Smooth muscle cell (in vitro differentiated cells): ENCODE measurements at regions not wholly inside any gene's neighbourhood (a gene's known extent, or its start where the extent isn't known, plus 50 kb on each side); places are given as distances from the start of the nearest gene placed in this dataset.

ENCODE experiments used
- DNase-seq: peaks from one replicate; lab custom pipeline; 2025; ENCODE audit not compliant: unreplicated experiment; lab: John Stamatoyannopoulos, UW
- H2AFZ ChIP-seq: fragments of 200-600 bp; sonication (generic); 2 replicates; pipeline ENCODE4 v1.6.0; 2016; ENCODE audit warnings: antibody characterized with exemption, low read depth, mild to moderate bottlenecking
- H3F3A ChIP-seq: fragments of 200-600 bp; sonication (generic); 2 replicates; pipeline ENCODE4 v1.6.0; 2017; ENCODE audit warnings: antibody characterized with exemption, low read depth
- H3K27ac ChIP-seq: fragments of 200-600 bp; sonication (generic); 2 replicates; pipeline ENCODE4 v1.5.1; 2016; ENCODE audit warnings: low read depth, mild to moderate bottlenecking
- H3K27me3 ChIP-seq: fragments of 200-600 bp; sonication (generic); 2 replicates; pipeline ENCODE4 v1.6.1; 2016; ENCODE audit warnings: low read depth, mild to moderate bottlenecking
- H3K36me3 ChIP-seq: fragments of 200-600 bp; sonication (generic); 2 replicates; pipeline ENCODE4 v1.5.1; 2016; ENCODE audit warnings: low read depth
- H3K4me1 ChIP-seq: fragments of 200-600 bp; sonication (generic); 2 replicates; pipeline ENCODE4 v1.5.1; 2016; ENCODE audit warnings: low read depth
- H3K4me2 ChIP-seq: fragments of 200-600 bp; sonication (generic); 2 replicates; pipeline ENCODE4 v1.6.0; 2016; ENCODE audit warnings: mild to moderate bottlenecking
- H3K4me3 ChIP-seq: fragments of 200-600 bp; sonication (generic); 2 replicates; pipeline ENCODE4 v1.5.1; 2016; ENCODE audit warnings: mild to moderate bottlenecking
- H3K79me2 ChIP-seq: fragments of 200-600 bp; sonication (generic); 2 replicates; pipeline ENCODE4 v1.6.0; 2016; ENCODE audit warnings: low read depth, mild to moderate bottlenecking
- H3K9ac ChIP-seq: fragments of 200-600 bp; sonication (generic); 2 replicates; pipeline ENCODE4 v1.6.0; 2016; ENCODE audit warnings: low read depth
- H3K9me3 ChIP-seq: fragments of 200-600 bp; sonication (generic); replicated peaks from 2 replicates; pipeline ENCODE4 v1.5.1; 2016; ENCODE audit warnings: low read depth
- H4K20me1 ChIP-seq: fragments of 200-600 bp; sonication (generic); 2 replicates; pipeline ENCODE4 v1.6.0; 2016; ENCODE audit warnings: low read depth
- WGBS: methylation state at CpG from one replicate; pipeline ENCODE4 v1.1.7; 2016; ENCODE audit warnings: low lambda C conversion rate; 5-methylcytosine and 5-hydroxymethylcytosine counted together
- TF ChIP-seq, protein P1 (sequence below): fragments of 200-600 bp; sonication (generic); IDR thresholded peaks from 2 replicates; pipeline ENCODE4 v1.5.1; 2017; ENCODE audit warnings: borderline replicate concordance, mild to moderate bottlenecking, antibody characterized with exemption; ENCODE audit not compliant: insufficient read depth, poor library complexity, severe bottlenecking

DNA sequence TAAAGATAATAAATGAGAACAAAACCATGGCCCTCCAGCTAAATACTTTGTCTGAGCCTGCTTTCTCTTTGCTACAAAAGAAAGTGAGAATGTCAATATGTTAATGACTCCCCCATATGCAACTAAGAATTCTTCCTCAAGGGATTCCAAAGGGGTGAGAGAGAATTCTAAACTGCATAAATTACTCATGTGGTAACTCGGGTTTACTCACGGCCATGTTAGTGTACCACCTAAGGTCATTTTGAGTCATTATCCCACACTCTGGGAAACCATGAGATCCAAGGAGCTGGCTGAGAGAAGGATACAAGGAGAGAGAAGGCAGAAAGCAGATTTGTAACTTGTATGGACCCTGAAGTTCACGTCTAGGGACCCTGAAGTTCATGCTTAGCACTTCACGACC lies 190.3 kb downstream of the DHX15 start:
- WGBS: 55% methylated on average over 4 of the region's 4 CpGs
- Histone ChIP-seq H3K79me2 (no peaks in the 10 kb centered on the region), H2AFZ (peak overlapping the region; percentile 29), H3K36me3 (no peaks in the 10 kb centered on the region), H3K4me2 (no peak overlapping the region), H3F3A (no peaks in the 10 kb centered on the region), H3K4me1 (peaks cover 4% of the 10 kb centered on the region), H3K27ac (no peak overlapping the region), H3K9me3 (no peaks in the 10 kb centered on the region), H3K27me3 (no peaks in the 10 kb centered on the region), H3K9ac (no peak overlapping the region), H4K20me1 (no peaks in the 10 kb centered on the region), H3K4me3 (no peak overlapping the region)
- DNase-seq: no peak
- TF ChIP-seq, protein P1, sequence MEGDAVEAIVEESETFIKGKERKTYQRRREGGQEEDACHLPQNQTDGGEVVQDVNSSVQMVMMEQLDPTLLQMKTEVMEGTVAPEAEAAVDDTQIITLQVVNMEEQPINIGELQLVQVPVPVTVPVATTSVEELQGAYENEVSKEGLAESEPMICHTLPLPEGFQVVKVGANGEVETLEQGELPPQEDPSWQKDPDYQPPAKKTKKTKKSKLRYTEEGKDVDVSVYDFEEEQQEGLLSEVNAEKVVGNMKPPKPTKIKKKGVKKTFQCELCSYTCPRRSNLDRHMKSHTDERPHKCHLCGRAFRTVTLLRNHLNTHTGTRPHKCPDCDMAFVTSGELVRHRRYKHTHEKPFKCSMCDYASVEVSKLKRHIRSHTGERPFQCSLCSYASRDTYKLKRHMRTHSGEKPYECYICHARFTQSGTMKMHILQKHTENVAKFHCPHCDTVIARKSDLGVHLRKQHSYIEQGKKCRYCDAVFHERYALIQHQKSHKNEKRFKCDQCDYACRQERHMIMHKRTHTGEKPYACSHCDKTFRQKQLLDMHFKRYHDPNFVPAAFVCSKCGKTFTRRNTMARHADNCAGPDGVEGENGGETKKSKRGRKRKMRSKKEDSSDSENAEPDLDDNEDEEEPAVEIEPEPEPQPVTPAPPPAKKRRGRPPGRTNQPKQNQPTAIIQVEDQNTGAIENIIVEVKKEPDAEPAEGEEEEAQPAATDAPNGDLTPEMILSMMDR: no peak

DNA sequence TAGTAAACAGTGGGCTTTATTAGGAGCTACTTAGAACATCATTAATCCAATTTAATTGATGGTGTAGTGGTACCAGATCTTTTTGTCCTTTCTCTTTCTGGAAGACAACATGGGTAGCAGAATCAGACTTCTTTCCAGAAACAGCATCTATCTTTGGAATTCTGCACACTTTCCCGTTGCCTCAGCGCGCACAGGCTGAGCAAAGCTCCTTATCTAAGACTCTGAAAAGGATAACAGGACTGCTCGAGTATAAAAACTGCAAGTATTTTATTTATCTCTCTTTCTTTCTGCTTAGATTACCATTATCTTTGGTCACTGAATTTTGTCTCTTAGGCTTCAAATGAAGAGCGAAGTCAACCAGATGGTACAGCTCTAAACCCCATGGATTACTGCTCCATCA lies 191.7 kb downstream of the DHX15 start:
- Histone ChIP-seq H3K9me3 (no peaks in the 10 kb centered on the region), H3K4me3 (no peak overlapping the region), H3K79me2 (no peaks in the 10 kb centered on the region), H3K36me3 (no peaks in the 10 kb centered on the region), H3K4me1 (peaks cover 4% of the 10 kb centered on the region), H4K20me1 (no peaks in the 10 kb centered on the region), H3K27ac (no peak overlapping the region), H3F3A (no peaks in the 10 kb centered on the region), H3K4me2 (peak overlapping the region; percentile 8), H3K9ac (no peak overlapping the region), H3K27me3 (no peaks in the 10 kb centered on the region), H2AFZ (no peak overlapping the region)
- DNase-seq: no peak
- TF ChIP-seq, protein P1: no peak
- WGBS: 12% methylated on average over 5 of the region's 5 CpGs

DNA sequence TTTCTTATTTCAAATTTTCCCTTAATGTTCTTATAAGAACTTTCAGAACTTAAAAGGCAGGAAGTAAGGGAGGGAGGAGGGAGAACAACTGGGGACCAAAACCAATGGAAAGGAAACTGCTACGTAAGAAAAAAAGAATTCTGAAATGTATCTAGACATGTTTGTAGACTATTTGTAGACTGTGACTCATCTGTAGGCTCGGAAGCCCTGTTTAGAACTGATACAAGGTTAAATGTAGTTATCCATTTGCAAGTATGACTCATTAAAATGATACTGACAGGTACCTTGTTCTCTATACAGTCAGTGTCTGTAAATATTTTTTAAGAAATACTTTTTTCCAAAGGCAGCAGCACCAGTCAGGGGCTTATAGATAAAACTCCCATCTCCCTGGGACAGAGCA lies 202.0 kb downstream of the DHX15 start:
- Histone ChIP-seq H3K27ac (peak overlapping the region; percentile 61), H3K4me3 (no peak overlapping the region), H3K9me3 (no peaks in the 10 kb centered on the region), H3F3A (no peaks in the 10 kb centered on the region), H3K4me1 (no peaks in the 10 kb centered on the region), H3K36me3 (no peaks in the 10 kb centered on the region), H3K79me2 (no peaks in the 10 kb centered on the region), H3K27me3 (no peaks in the 10 kb centered on the region), H3K9ac (no peak overlapping the region), H3K4me2 (no peak overlapping the region), H4K20me1 (no peaks in the 10 kb centered on the region), H2AFZ (peak overlapping the region; percentile 12)
- WGBS: 21% methylated on average over 2 of the region's 2 CpGs
- TF ChIP-seq, protein P1: no peak
- no peak for DNase-seq

DNA sequence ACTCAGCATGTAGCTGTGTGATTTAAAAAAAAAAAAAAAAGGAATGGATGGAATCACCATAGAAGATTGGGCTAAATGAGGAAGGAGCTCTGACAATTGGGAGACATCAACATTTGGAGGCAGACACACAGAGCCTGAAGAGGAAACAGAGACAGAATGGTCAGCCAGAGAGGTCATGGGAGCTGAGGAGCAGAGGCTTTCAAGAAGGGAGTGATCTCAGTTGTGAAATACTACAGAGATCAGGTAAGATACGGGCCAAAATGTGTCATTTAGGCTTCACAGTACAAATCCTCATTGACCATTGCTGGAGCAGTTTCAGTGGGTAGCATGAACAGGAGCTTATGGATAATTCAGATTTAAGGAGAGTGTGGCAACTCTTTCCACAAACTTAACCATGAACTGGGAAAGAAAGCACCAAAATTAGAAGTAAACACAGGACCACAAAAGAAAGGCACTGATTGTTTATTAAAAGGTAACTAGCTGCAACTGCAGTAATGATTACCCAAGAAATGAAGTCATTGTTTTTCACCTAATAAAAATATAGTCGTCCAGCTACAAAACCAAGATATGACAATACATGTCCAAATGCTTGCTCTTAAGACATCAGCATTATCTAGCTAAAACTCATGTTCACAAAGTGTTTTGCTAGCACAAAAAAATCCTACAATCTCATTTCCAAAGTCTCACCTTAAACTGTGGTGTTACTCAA lies 203.2 kb downstream of the DHX15 start:
- 90% methylated on average over 2 of the region's 2 CpGs for WGBS
- Histone ChIP-seq H3K4me3 (no peak overlapping the region), H3K79me2 (no peaks in the 10 kb centered on the region), H3K4me2 (no peak overlapping the region), H4K20me1 (no peaks in the 10 kb centered on the region), H3K9ac (no peak overlapping the region), H3K36me3 (no peaks in the 10 kb centered on the region), H2AFZ (no peak overlapping the region), H3K4me1 (no peaks in the 10 kb centered on the region), H3K9me3 (no peaks in the 10 kb centered on the region), H3K27ac (no peak overlapping the region), H3F3A (no peaks in the 10 kb centered on the region), H3K27me3 (no peaks in the 10 kb centered on the region)
- TF ChIP-seq, protein P1: no peak
- DNase-seq: no peak
